CD14-positive monocyte (primary cell): ENCODE measurements at regions not wholly inside any gene's neighbourhood (a gene's known extent, or its start where the extent isn't known, plus 50 kb on each side); places are given as distances from the start of the nearest gene placed in this dataset.

ENCODE experiments used
- DNase-seq, 3 donors: peaks; one replicate each; pipeline ENCODE4 v3.0.0-alpha.2; 2011 to 2022
- H2AFZ ChIP-seq: 2 replicates; pipeline ENCODE4 v1.6.0; 2012; ENCODE audit warnings: mild to moderate bottlenecking, low read depth, low read length, inconsistent platforms; ENCODE audit not compliant: insufficient read depth, poor library complexity, severe bottlenecking
- H3K27ac ChIP-seq, 2 donors: 1 replicate in 1 of 2; 2 replicates in 1 of 2; pipeline ENCODE4 v1.5.1; 2012 to 2013; ENCODE audit warnings: low read length in 2 of 2, control low read depth in 1 of 2, inconsistent platforms in 1 of 2, low read depth in 1 of 2, mild to moderate bottlenecking in 1 of 2
- H3K27me3 ChIP-seq, 2 donors: one replicate each; pipeline versions ENCODE4 v1.6.0 to v1.6.1; 2011 to 2013; ENCODE audit warnings: low read length in 2 of 2; ENCODE audit not compliant: control insufficient read depth in 2 of 2, insufficient read depth in 2 of 2
- H3K36me3 ChIP-seq, 2 donors: replicated peaks in 1 of 2; 1 replicate in 1 of 2; 2 replicates in 1 of 2; pipeline versions ENCODE4 v1.5.1 to v1.6.1; 2012 to 2013; ENCODE audit warnings: low read length in 2 of 2, control low read depth in 1 of 2, inconsistent platforms in 1 of 2, mild to moderate bottlenecking in 1 of 2; ENCODE audit not compliant: insufficient read depth in 2 of 2, control insufficient read depth in 1 of 2
- H3K4me1 ChIP-seq, 2 donors: 1 replicate in 1 of 2; 2 replicates in 1 of 2; pipeline versions ENCODE4 v1.5.1 to v1.6.1; 2012 to 2013; ENCODE audit warnings: low read length in 2 of 2, control low read depth in 1 of 2, inconsistent platforms in 1 of 2, mild to moderate bottlenecking in 1 of 2, moderate library complexity in 1 of 2; ENCODE audit not compliant: insufficient read depth in 2 of 2, control insufficient read depth in 1 of 2
- H3K4me2 ChIP-seq: replicated peaks from 2 replicates; pipeline ENCODE3; 2012; ENCODE audit warnings: low read length, moderate library complexity, mild to moderate bottlenecking; ENCODE audit not compliant: poor library complexity, severe bottlenecking; ENCODE audit errors: extremely low read depth
- H3K4me3 ChIP-seq, 3 experiments: fragments of 200-600 bp in 1 of 3; sonication (generic) in 1 of 3; replicated peaks in 1 of 3; 1 replicate in 2 of 3; 2 replicates in 1 of 3; pipeline ENCODE4 v1.5.1; 2011 to 2013; ENCODE audit warnings: low read length in 3 of 3, mild to moderate bottlenecking in 3 of 3, control low read depth in 2 of 3, low read depth in 2 of 3, inconsistent platforms in 1 of 3, moderate library complexity in 1 of 3
- H3K79me2 ChIP-seq: 2 replicates; pipeline ENCODE4 v1.6.0; 2012; ENCODE audit warnings: mild to moderate bottlenecking, control low read depth, inconsistent platforms, low read length, moderate library complexity; ENCODE audit not compliant: insufficient read depth
- H3K9ac ChIP-seq: 2 replicates; pipeline ENCODE4 v1.6.0; 2017; ENCODE audit warnings: low read length, mild to moderate bottlenecking; ENCODE audit not compliant: insufficient read depth, poor library complexity, severe bottlenecking
- H3K9me3 ChIP-seq, 2 donors: replicated peaks in 1 of 2; 1 replicate in 1 of 2; 2 replicates in 1 of 2; pipeline versions ENCODE4 v1.5.1 to v1.6.1; 2012 to 2013; ENCODE audit warnings: low read length in 2 of 2, control low read depth in 1 of 2; ENCODE audit not compliant: control insufficient read depth in 1 of 2, insufficient read depth in 1 of 2
- H4K20me1 ChIP-seq: 2 replicates; pipeline ENCODE4 v1.6.0; 2012; ENCODE audit warnings: mild to moderate bottlenecking, low read length, control low read depth, moderate library complexity; ENCODE audit not compliant: insufficient read depth
- H3K27ac Mint-ChIP-seq, 7 donors: one replicate each; pipeline ENCODE4 v1.8.0; 2020; ENCODE audit warnings: mild to moderate bottlenecking in 7 of 7, mixed read lengths in 7 of 7, moderate library complexity in 6 of 7, inconsistent platforms in 2 of 7
- H3K27me3 Mint-ChIP-seq, 3 donors: one replicate each; pipeline ENCODE4 v1.8.0; 2021 to 2022; ENCODE audit warnings: low read depth in 3 of 3, mild to moderate bottlenecking in 3 of 3, mixed read lengths in 3 of 3, moderate library complexity in 3 of 3, inconsistent platforms in 1 of 3
- H3K36me3 Mint-ChIP-seq, 2 donors: one replicate each; pipeline ENCODE4 v1.8.0; 2020; ENCODE audit warnings: mixed read lengths in 2 of 2, inconsistent platforms in 1 of 2, mild to moderate bottlenecking in 1 of 2
- H3K4me1 Mint-ChIP-seq: one replicate; pipeline ENCODE4 v1.8.0; 2020; ENCODE audit warnings: mild to moderate bottlenecking, mixed read lengths
- H3K4me3 Mint-ChIP-seq, 2 donors: one replicate each; pipeline ENCODE4 v1.8.0; 2020; ENCODE audit warnings: mild to moderate bottlenecking in 2 of 2, mixed read lengths in 2 of 2, moderate library complexity in 1 of 2
- H3K9me3 Mint-ChIP-seq, 7 donors: one replicate each; pipeline ENCODE4 v1.8.0; 2020 to 2022; ENCODE audit warnings: mixed read lengths in 7 of 7, mild to moderate bottlenecking in 6 of 7, moderate library complexity in 6 of 7, inconsistent platforms in 2 of 7
- WGBS: methylation state at CpG from one replicate; pipeline ENCODE4 v1.1.5; 2013; ENCODE audit warnings: missing lambda C conversion rate; ENCODE audit not compliant: insufficient coverage; 5-methylcytosine and 5-hydroxymethylcytosine counted together
- intact Hi-C, 2 donors: fragments of 100-400 bp; cut with micrococcal nuclease; formaldehyde crosslinking; loops; one replicate each; pipeline versions ENCODE4 v1.15.0 to v1.15.1; 2023
- TF ChIP-seq, protein P1 (sequence below): fragments of 200-600 bp; IDR thresholded peaks from one replicate; pipeline ENCODE4 v1.8.0; 2022; ENCODE audit warnings: antibody characterized with exemption, mild to moderate bottlenecking

DNA sequence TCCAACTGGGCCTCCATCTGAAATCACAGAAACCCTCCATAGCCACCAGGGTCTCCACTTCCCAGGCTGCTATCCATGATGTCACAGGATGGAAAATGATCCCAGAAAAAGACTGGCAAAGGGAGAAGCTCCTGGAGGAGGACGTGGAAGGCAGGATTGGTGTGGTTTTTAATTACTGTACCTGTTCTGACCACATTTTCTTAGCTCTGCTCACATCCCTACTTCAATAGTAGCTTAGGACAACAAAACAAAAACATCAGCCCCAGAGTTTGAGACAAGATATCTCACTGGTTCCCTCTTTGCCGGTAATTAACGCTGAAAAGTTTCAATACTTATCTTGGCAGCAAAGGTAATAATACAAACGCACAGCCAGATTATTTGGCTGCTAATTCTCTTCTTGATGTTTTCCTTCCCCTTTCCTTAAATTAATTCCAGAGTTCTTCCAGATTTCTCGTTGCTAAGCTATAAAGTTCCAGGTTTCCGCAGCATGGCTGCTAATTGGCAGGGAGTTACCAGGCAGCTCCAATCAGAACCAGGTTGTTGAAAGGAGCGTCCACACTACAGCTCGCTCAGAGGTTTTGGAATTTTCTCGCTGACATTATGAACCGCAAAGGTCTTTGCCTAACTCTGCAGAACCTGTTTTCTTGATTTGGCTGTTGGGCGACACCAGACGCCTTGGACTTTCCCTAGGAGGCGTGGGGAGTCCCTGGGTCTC lies 263.4 kb downstream of the MRTFB start:
- Mint-ChIP-seq H3K36me3 (no peaks in the 10 kb centered on the region), H3K4me3 (no peak overlapping the region), H3K9me3 (peaks cover 0 to 11% (median 3%) of the 10 kb centered on the region in 7 donors), H3K27ac (no peak overlapping the region), H3K4me1 (no peaks in the 10 kb centered on the region), H3K27me3 (peaks cover 11 to 17% (median 12%) of the 10 kb centered on the region in 3 donors)
- no peaks in the 10 kb centered on the region for H3K36me3 ChIP-seq
- DNase-seq = no peak
- H3K9me3 ChIP-seq = peaks cover 0 to 5% of the 10 kb centered on the region in 2 donors
- WGBS = 92% methylated on average over 8 of the region's 13 CpGs
- no peak overlapping the region for H3K4me3 ChIP-seq
- no peaks in the 10 kb centered on the region for H3K4me1 ChIP-seq
- no peak overlapping the region for H3K9ac ChIP-seq
- H3K27me3 ChIP-seq = no peaks in the 10 kb centered on the region
- H4K20me1 ChIP-seq = no peaks in the 10 kb centered on the region
- intact Hi-C loops = no loop called here
- no peak overlapping the region for H3K27ac ChIP-seq
- no peaks in the 10 kb centered on the region for H3K79me2 ChIP-seq
- TF ChIP-seq, protein P1, sequence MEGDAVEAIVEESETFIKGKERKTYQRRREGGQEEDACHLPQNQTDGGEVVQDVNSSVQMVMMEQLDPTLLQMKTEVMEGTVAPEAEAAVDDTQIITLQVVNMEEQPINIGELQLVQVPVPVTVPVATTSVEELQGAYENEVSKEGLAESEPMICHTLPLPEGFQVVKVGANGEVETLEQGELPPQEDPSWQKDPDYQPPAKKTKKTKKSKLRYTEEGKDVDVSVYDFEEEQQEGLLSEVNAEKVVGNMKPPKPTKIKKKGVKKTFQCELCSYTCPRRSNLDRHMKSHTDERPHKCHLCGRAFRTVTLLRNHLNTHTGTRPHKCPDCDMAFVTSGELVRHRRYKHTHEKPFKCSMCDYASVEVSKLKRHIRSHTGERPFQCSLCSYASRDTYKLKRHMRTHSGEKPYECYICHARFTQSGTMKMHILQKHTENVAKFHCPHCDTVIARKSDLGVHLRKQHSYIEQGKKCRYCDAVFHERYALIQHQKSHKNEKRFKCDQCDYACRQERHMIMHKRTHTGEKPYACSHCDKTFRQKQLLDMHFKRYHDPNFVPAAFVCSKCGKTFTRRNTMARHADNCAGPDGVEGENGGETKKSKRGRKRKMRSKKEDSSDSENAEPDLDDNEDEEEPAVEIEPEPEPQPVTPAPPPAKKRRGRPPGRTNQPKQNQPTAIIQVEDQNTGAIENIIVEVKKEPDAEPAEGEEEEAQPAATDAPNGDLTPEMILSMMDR = no peak
- H2AFZ ChIP-seq = no peak overlapping the region
- H3K4me2 ChIP-seq = no peak overlapping the region

DNA sequence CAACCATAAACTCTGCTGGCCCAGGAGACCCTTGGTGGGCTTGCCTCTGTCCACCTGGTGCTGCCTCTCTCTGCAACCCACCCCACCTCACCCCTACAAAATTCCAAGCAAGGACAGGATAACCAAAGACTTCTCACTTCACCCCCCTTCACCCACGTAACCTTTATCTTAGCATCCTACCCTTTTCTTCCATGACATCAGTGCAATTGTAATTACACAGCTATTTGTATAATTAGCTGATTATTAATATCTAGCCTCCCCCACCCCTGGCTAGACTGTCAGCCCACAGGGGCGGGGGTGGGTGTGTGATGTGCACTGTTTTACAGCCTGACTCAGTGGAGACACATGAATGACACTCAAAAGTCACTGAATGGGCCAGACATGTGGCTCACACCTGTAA lies 262.2 kb downstream of the MRTFB start:
- H3K36me3 ChIP-seq = no peaks in the 10 kb centered on the region
- H3K27me3 ChIP-seq = no peaks in the 10 kb centered on the region
- no peak overlapping the region for H3K27ac Mint-ChIP-seq
- no peak overlapping the region for H2AFZ ChIP-seq
- H4K20me1 ChIP-seq = no peaks in the 10 kb centered on the region
- H3K9me3 ChIP-seq = peaks cover 0 to 5% of the 10 kb centered on the region in 2 donors
- H3K4me1 ChIP-seq = no peaks in the 10 kb centered on the region
- H3K9ac ChIP-seq = no peak overlapping the region
- no peak overlapping the region for H3K27ac ChIP-seq
- H3K4me1 Mint-ChIP-seq = no peaks in the 10 kb centered on the region
- no peak overlapping the region for H3K4me2 ChIP-seq
- no CpG with 5 or more reads among the region's 2 CpGs for WGBS
- H3K9me3 Mint-ChIP-seq = peaks cover 0 to 11% (median 3%) of the 10 kb centered on the region in 7 donors
- no peaks in the 10 kb centered on the region for H3K36me3 Mint-ChIP-seq
- TF ChIP-seq, protein P1 = no peak
- DNase-seq = no peak
- no peak overlapping the region for H3K4me3 Mint-ChIP-seq
- no peaks in the 10 kb centered on the region for H3K79me2 ChIP-seq
- H3K4me3 ChIP-seq = no peak overlapping the region
- intact Hi-C loops = no loop called here
- H3K27me3 Mint-ChIP-seq = peaks cover 8 to 21% (median 9%) of the 10 kb centered on the region in 3 donors
